MCF 10A (cell line): ENCODE measurements at regions not wholly inside any gene's neighbourhood (a gene's known extent, or its start where the extent isn't known, plus 50 kb on each side); places are given as distances from the start of the nearest gene placed in this dataset.
A peak's percentile ranks its signal among the peaks of the same experiment; 100 is the strongest.

ENCODE experiments used
- BruUV-seq: library from RNA; stranded (reverse); fragments of 400-500 nt; replicated peaks from 2 replicates; lab custom pipeline; 2021; lab: Mats Ljungman, UMichigan
- CTCF ChIA-PET: fragments of 300-600 bp; sonication (Branson Sonifier 250); formaldehyde crosslinking; extraction: SDS; loops from one replicate; lab custom pipeline; 2021; ENCODE audit warnings: antibody characterized with exemption, inconsistent platforms; lab: Yijun Ruan, JAX
- POLR2A ChIA-PET: fragments of 300-600, 350-650 bp; sonication (Branson Sonifier 250); formaldehyde crosslinking; extraction: SDS; loops from one replicate; lab custom pipeline; 2020; ENCODE audit warnings: antibody characterized with exemption, inconsistent platforms; lab: Yijun Ruan, JAX
- DNase-seq: peaks from one replicate; pipeline ENCODE4 v3.0.0-alpha.2; 2018; ENCODE audit not compliant: unreplicated experiment
- H3K27ac Mint-ChIP-seq: one replicate; pipeline ENCODE4 v1.8.0; 2022; ENCODE audit warnings: mild to moderate bottlenecking, low read depth, mixed read lengths; ENCODE audit not compliant: unreplicated experiment
- H3K27me3 Mint-ChIP-seq: one replicate; pipeline ENCODE4 v1.8.0; 2022; ENCODE audit warnings: mixed read lengths; ENCODE audit not compliant: insufficient read depth, unreplicated experiment
- H3K36me3 Mint-ChIP-seq: one replicate; pipeline ENCODE4 v1.8.0; 2022; ENCODE audit warnings: mild to moderate bottlenecking, moderate library complexity, mixed read lengths; ENCODE audit not compliant: insufficient read depth, unreplicated experiment
- H3K4me1 Mint-ChIP-seq: one replicate; pipeline ENCODE4 v1.8.0; 2022; ENCODE audit warnings: mixed read lengths; ENCODE audit not compliant: insufficient read depth, unreplicated experiment
- H3K4me3 Mint-ChIP-seq: one replicate; pipeline ENCODE4 v1.8.0; 2022; ENCODE audit warnings: mild to moderate bottlenecking, moderate library complexity, mixed read lengths; ENCODE audit not compliant: unreplicated experiment
- H3K9me3 Mint-ChIP-seq: one replicate; pipeline ENCODE4 v1.8.0; 2022; ENCODE audit warnings: mixed read lengths; ENCODE audit not compliant: unreplicated experiment
- intact Hi-C: fragments of 100-400 bp; cut with micrococcal nuclease; formaldehyde crosslinking; loops from 2 replicates; pipeline ENCODE4 v1.14.1; 2022
- TF ChIP-seq, protein P1 (sequence below): fragments of 200-600 bp; IDR thresholded peaks from one replicate; pipeline ENCODE4 v1.8.0; 2022; ENCODE audit warnings: antibody characterized with exemption, mild to moderate bottlenecking; ENCODE audit not compliant: unreplicated experiment

DNA sequence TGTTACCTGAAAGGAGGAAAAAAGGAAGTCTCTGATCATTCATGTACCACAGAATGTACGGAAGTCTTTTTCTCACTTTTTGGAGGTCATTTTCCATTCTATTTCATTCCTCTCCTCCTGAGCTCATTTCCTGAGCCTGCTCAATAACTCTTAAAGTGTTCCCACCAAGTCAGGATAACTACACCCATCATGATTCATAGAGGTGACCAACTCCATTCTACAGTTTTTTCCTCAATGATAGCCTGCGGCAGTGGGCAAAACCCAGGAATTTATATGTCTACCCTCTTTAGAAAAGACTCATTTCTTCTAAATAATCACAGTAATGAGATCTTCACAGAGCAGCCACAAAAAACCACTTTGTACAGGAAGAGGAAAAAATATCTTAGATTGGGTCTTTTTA lies 372.5 kb downstream of the RBM43 start:
- Mint-ChIP-seq H3K36me3 (no peaks in the 10 kb centered on the region), H3K27ac (no peak overlapping the region), H3K9me3 (peaks cover 15% of the 10 kb centered on the region), H3K4me1 (no peaks in the 10 kb centered on the region), H3K4me3 (no peak overlapping the region), H3K27me3 (no peaks in the 10 kb centered on the region)
- intact Hi-C loops, result no loop called here
- TF ChIP-seq, protein P1, sequence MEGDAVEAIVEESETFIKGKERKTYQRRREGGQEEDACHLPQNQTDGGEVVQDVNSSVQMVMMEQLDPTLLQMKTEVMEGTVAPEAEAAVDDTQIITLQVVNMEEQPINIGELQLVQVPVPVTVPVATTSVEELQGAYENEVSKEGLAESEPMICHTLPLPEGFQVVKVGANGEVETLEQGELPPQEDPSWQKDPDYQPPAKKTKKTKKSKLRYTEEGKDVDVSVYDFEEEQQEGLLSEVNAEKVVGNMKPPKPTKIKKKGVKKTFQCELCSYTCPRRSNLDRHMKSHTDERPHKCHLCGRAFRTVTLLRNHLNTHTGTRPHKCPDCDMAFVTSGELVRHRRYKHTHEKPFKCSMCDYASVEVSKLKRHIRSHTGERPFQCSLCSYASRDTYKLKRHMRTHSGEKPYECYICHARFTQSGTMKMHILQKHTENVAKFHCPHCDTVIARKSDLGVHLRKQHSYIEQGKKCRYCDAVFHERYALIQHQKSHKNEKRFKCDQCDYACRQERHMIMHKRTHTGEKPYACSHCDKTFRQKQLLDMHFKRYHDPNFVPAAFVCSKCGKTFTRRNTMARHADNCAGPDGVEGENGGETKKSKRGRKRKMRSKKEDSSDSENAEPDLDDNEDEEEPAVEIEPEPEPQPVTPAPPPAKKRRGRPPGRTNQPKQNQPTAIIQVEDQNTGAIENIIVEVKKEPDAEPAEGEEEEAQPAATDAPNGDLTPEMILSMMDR, result no peak
- DNase-seq, result peak; percentile 3
- no TSS peak for BruUV-seq
- ChIA-PET POLR2A (interaction anchor here (0.7 kb wide), 1 partner anchor 359 kb away, joined by 3 read pairs; no protein-coding TSS in a partner anchor), CTCF (interaction anchor here (0.6 kb wide), 2 partner anchors 141 to 1291 kb away, joined by 3 to 7 read pairs; no protein-coding TSS in a partner anchor)

DNA sequence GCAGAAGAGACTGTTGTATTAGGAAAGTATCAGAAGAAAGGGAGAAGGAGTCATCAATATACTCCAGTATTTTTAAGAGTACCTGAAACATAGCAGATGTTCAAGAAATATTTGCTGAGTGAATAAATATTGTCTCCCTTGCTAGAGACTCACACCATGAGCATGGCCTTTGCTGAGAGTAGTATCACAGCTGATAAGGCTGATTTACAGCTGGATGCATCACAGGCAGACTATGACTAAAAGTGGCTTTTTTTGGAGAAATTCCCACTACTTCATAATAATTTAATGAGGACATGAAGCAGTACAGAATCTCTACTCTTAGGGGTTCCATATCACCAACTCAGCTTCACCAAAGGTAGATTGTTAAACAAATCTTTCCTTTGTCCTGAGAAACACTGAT lies 373.3 kb downstream of the RBM43 start:
- Mint-ChIP-seq H3K27me3 (no peaks in the 10 kb centered on the region), H3K27ac (no peak overlapping the region), H3K36me3 (no peaks in the 10 kb centered on the region), H3K4me1 (no peaks in the 10 kb centered on the region), H3K4me3 (no peak overlapping the region), H3K9me3 (peaks cover 15% of the 10 kb centered on the region)
- TF ChIP-seq, protein P1, result no peak
- BruUV-seq, result no TSS peak
- ChIA-PET POLR2A (no interaction called here), CTCF (no interaction called here)
- DNase-seq, result no peak
- intact Hi-C loops, result no loop called here

DNA sequence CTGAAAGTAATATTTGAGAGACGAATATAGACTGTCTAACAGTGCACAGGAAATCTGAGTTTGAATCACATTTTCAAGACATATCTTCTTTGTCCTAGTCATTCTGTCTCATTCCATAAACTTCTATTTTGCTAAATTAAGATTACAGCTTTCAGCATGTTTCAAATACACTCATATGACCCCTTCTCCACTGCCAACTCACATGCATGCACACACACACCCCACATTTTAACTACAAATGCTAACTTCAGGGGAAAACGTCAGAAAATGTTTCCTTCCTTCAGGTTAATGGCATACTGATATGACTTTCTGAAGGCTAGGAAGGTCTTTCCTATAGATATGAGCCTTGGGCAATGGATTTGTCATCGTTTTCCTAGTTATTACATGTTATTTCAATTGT lies 373.7 kb downstream of the RBM43 start:
- TF ChIP-seq, protein P1, result no peak
- POLR2A ChIA-PET, result no interaction called here
- no peak overlapping the region for H3K27ac Mint-ChIP-seq
- DNase-seq, result no peak
- no peaks in the 10 kb centered on the region for H3K36me3 Mint-ChIP-seq
- peaks cover 15% of the 10 kb centered on the region for H3K9me3 Mint-ChIP-seq
- H3K4me1 Mint-ChIP-seq, result no peaks in the 10 kb centered on the region
- H3K4me3 Mint-ChIP-seq, result no peak overlapping the region
- no TSS peak for BruUV-seq
- H3K27me3 Mint-ChIP-seq, result no peaks in the 10 kb centered on the region
- intact Hi-C loops, result no loop called here
- CTCF ChIA-PET, result interaction anchor here (0.6 kb wide), 1 partner anchor 138 kb away, joined by 3 read pairs; no protein-coding TSS in a partner anchor

DNA sequence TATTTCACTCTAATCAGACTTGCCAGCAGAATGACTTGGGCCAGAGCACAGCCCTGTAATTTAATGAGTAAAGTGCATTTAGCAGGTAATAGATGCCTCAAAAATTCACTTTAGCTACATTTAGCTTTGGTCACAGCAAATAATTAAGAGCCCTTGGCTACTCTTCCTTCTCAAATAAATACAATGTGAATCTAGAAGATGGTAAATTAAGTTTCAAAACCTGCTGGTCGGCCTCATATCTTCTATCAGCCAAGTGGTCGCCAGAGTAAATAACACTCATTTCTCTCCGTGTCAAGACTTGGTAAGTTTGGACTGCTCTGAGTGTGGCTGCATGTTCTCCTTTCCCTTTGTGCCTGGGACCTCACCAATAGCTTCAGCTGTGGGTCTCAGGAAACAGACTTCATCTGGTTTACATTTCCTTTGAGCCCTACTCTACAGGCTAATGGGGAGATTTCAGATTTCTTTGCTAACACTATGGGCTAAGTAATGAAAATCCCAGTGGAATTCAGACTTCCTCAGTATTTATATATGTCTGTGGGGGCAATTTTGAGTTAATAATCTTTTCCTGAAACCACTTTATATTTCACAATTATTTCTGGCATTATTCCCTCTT lies 375.8 kb downstream of the RBM43 start:
- intact Hi-C loops, result no loop called here
- Mint-ChIP-seq H3K4me3 (no peak overlapping the region), H3K9me3 (peaks cover 8% of the 10 kb centered on the region), H3K27ac (no peak overlapping the region), H3K27me3 (no peaks in the 10 kb centered on the region), H3K4me1 (no peaks in the 10 kb centered on the region), H3K36me3 (no peaks in the 10 kb centered on the region)
- no peak for DNase-seq
- BruUV-seq, result no TSS peak
- ChIA-PET POLR2A (no interaction called here), CTCF (no interaction called here)
- TF ChIP-seq, protein P1, result no peak
